HFFc6 (cell line): ENCODE measurements at regions not wholly inside any gene's neighbourhood (a gene's known extent, or its start where the extent isn't known, plus 50 kb on each side); places are given as distances from the start of the nearest gene placed in this dataset.

Experiments
- DNase-seq: peaks from one replicate; pipeline ENCODE4 v3.0.0-alpha.2; 2018
- H3K27ac Mint-ChIP-seq: 2 replicates; pipeline ENCODE4 v1.8.0; 2020; ENCODE audit warnings: mild to moderate bottlenecking, mixed read lengths
- H3K27me3 Mint-ChIP-seq: 2 replicates; pipeline ENCODE4 v1.8.0; 2021; ENCODE audit warnings: mild to moderate bottlenecking, moderate library complexity, mixed read lengths; ENCODE audit not compliant: insufficient read depth
- H3K36me3 Mint-ChIP-seq: 2 replicates; pipeline ENCODE4 v1.8.0; 2021; ENCODE audit warnings: low read depth, mixed read lengths
- H3K4me1 Mint-ChIP-seq: 2 replicates; pipeline ENCODE4 v1.8.0; 2020; ENCODE audit warnings: low read depth, mixed read lengths
- H3K4me3 Mint-ChIP-seq: 2 replicates; pipeline ENCODE4 v1.8.0; 2020; ENCODE audit warnings: mild to moderate bottlenecking, moderate library complexity, mixed read lengths
- H3K9me3 Mint-ChIP-seq: 2 replicates; pipeline ENCODE4 v1.8.0; 2020; ENCODE audit warnings: mild to moderate bottlenecking, mixed read lengths
- CTCF ChIP-seq: fragments of 200-600 bp; sonication (generic); IDR thresholded peaks from 2 replicates; pipeline ENCODE4 v1.5.0; 2021; ENCODE audit warnings: antibody characterized with exemption, mild to moderate bottlenecking

- peaks cover 19% of the 10 kb centered on the region for H3K9me3 Mint-ChIP-seq
- H3K27me3 Mint-ChIP-seq, result no peaks in the 10 kb centered on the region; the same call in 1 of the 2 replicates
- no peak for TF ChIP-seq CTCF
- peaks cover 32% of the 10 kb centered on the region; the same call in 1 of the 2 replicates for H3K4me1 Mint-ChIP-seq
- no peak for DNase-seq
- peaks cover 15% of the 10 kb centered on the region for H3K36me3 Mint-ChIP-seq
- no peak overlapping the region for H3K4me3 Mint-ChIP-seq
- H3K27ac Mint-ChIP-seq, result no peak overlapping the region
Observed at GRCh38 chr7:138184191-138184590, 107.9 kb downstream of the AKR1D1 start.

GRCh38 chr7:138185132-138185908, 109.1 kb downstream of the AKR1D1 start:
- peak overlapping the region; percentile 45; the same call in 1 of the 2 replicates for H3K27ac Mint-ChIP-seq

GRCh38 chr7:138186951-138187351, 110.7 kb downstream of the AKR1D1 start:
- peaks cover 15% of the 10 kb centered on the region for H3K36me3 Mint-ChIP-seq
- TF ChIP-seq CTCF, result no peak
- H3K9me3 Mint-ChIP-seq, result peaks cover 19% of the 10 kb centered on the region
- peak overlapping the region; percentile 73 for H3K27ac Mint-ChIP-seq
- peak overlapping the region; percentile 58; the same call in 1 of the 2 replicates for H3K4me3 Mint-ChIP-seq
- DNase-seq, result peak; percentile 55
- no peaks in the 10 kb centered on the region; the same call in 1 of the 2 replicates for H3K27me3 Mint-ChIP-seq
- H3K4me1 Mint-ChIP-seq, result peaks cover 30% of the 10 kb centered on the region; the same call in 1 of the 2 replicates

More at GRCh38 chr7:138185132-138185908, 109.1 kb downstream of the AKR1D1 start:
- peaks cover 32% of the 10 kb centered on the region; the same call in 1 of the 2 replicates for H3K4me1 Mint-ChIP-seq
- peaks cover 15% of the 10 kb centered on the region for H3K36me3 Mint-ChIP-seq
- no peaks in the 10 kb centered on the region; the same call in 1 of the 2 replicates for H3K27me3 Mint-ChIP-seq
- no peak for TF ChIP-seq CTCF
- H3K9me3 Mint-ChIP-seq, result peaks cover 19% of the 10 kb centered on the region
- no peak for DNase-seq
- peak overlapping the region; percentile 53; the same call in 1 of the 2 replicates for H3K4me3 Mint-ChIP-seq

GRCh38 chr7:138188290-138188858, 112.1 kb downstream of the AKR1D1 start:
- peaks cover 26% of the 10 kb centered on the region; the same call in 1 of the 2 replicates for H3K4me1 Mint-ChIP-seq
- peaks cover 11% of the 10 kb centered on the region for H3K36me3 Mint-ChIP-seq
- H3K4me3 Mint-ChIP-seq, result no peak overlapping the region
- H3K27me3 Mint-ChIP-seq, result no peaks in the 10 kb centered on the region
- no peak for TF ChIP-seq CTCF
- H3K9me3 Mint-ChIP-seq, result peaks cover 19% of the 10 kb centered on the region
- no peak overlapping the region for H3K27ac Mint-ChIP-seq
- no peak for DNase-seq

GRCh38 chr7:138194567-138194966, 118.3 kb downstream of the AKR1D1 start:
- H3K27ac Mint-ChIP-seq, result no peak overlapping the region
- no peak for TF ChIP-seq CTCF
- H3K9me3 Mint-ChIP-seq, result no peaks in the 10 kb centered on the region; the same call in 1 of the 2 replicates
- DNase-seq, result no peak
- H3K4me3 Mint-ChIP-seq, result no peak overlapping the region
- H3K4me1 Mint-ChIP-seq, result no peaks in the 10 kb centered on the region; the same call in 1 of the 2 replicates
- H3K36me3 Mint-ChIP-seq, result no peaks in the 10 kb centered on the region
- H3K27me3 Mint-ChIP-seq, result no peaks in the 10 kb centered on the region; the same call in 1 of the 2 replicates
